OCI-LY3 (cell line): ENCODE measurements at regions not wholly inside any gene's neighbourhood (a gene's known extent, or its start where the extent isn't known, plus 50 kb on each side); places are given as distances from the start of the nearest gene placed in this dataset.

Experiments used
- H2AFZ ChIP-seq: fragments of 200-600, 300-600 bp; shearing (Covaris generic); 2 replicates; pipeline ENCODE4 v1.6.0; 2014; ENCODE audit warnings: antibody characterized with exemption, low read depth, low read length
- H3K27ac ChIP-seq: fragments of 200-600, 300-600 bp; sonication (generic); 2 replicates; pipeline ENCODE4 v1.5.1; 2014; ENCODE audit warnings: mild to moderate bottlenecking, low read length, moderate library complexity, mixed read lengths
- H3K27me3 ChIP-seq: fragments of 200-600, 300-600 bp; sonication (generic); 2 replicates; pipeline ENCODE4 v1.6.1; 2014; ENCODE audit warnings: low read depth, low read length, mixed read lengths
- H3K36me3 ChIP-seq: fragments of 200-600, 300-600 bp; sonication (generic); replicated peaks from 2 replicates; pipeline ENCODE3; 2014; ENCODE audit warnings: low read depth, low read length, mixed read lengths
- H3K4me1 ChIP-seq: fragments of 300-600, 200-600 bp; sonication (generic); 2 replicates; pipeline ENCODE4 v1.6.1; 2014; ENCODE audit warnings: low read length, mixed read lengths
- H3K4me2 ChIP-seq: fragments of 200-600, 300-600 bp; sonication (generic); 2 replicates; pipeline ENCODE4 v1.6.1; 2014; ENCODE audit warnings: low read length, mixed read lengths
- H3K4me3 ChIP-seq: fragments of 300-600, 200-600 bp; sonication (generic); 2 replicates; pipeline ENCODE4 v1.5.1; 2014; ENCODE audit warnings: antibody characterized with exemption, mild to moderate bottlenecking, low read length, moderate library complexity
- H3K79me2 ChIP-seq: fragments of 300-600, 200-600 bp; shearing (Covaris generic); 2 replicates; pipeline ENCODE4 v1.6.1; 2014; ENCODE audit warnings: mild to moderate bottlenecking, low read length, mixed read lengths
- H3K9ac ChIP-seq: fragments of 300-600, 200-600 bp; shearing (Covaris generic); 2 replicates; pipeline ENCODE4 v1.6.0; 2014; ENCODE audit warnings: mild to moderate bottlenecking, low read length, moderate library complexity
- H3K9me3 ChIP-seq: fragments of 200-600, 300-600 bp; shearing (Covaris generic); 2 replicates; pipeline ENCODE4 v1.6.1; 2014; ENCODE audit warnings: low read length, mixed read lengths; ENCODE audit not compliant: insufficient read depth
- H4K20me1 ChIP-seq: fragments of 200-600, 300-600 bp; sonication (generic); 2 replicates; pipeline ENCODE4 v1.6.1; 2016; ENCODE audit warnings: low read length, mixed read lengths; ENCODE audit not compliant: insufficient read depth
- CTCF ChIP-seq: fragments of 200-600, 300-600 bp; sonication (generic); IDR thresholded peaks from 2 replicates; pipeline ENCODE4 v1.5.1; 2014; ENCODE audit warnings: antibody characterized with exemption, low read length, low read depth
- EZH2phosphoT487 ChIP-seq: fragments of 200-600 bp; shearing (Covaris generic); IDR thresholded peaks from 2 replicates; pipeline ENCODE4 v1.6.1; 2018; ENCODE audit warnings: antibody characterized with exemption, mixed run types, low read depth

GRCh38 chr15:93150910-93151881 is 62.2 kb upstream of the RGMA start:
- no peaks in the 10 kb centered on the region for H3K4me1 ChIP-seq
- no peak overlapping the region for H2AFZ ChIP-seq
- H4K20me1 ChIP-seq, result no peaks in the 10 kb centered on the region
- no peak overlapping the region for H3K27ac ChIP-seq
- no peaks in the 10 kb centered on the region for H3K9me3 ChIP-seq
- peaks cover 15% of the 10 kb centered on the region for H3K27me3 ChIP-seq
- no peaks in the 10 kb centered on the region for H3K79me2 ChIP-seq
- H3K36me3 ChIP-seq, result no peaks in the 10 kb centered on the region
- TF ChIP-seq CTCF (no peak), EZH2phosphoT487 (no peak)
- H3K4me3 ChIP-seq, result no peak overlapping the region
- no peak overlapping the region for H3K4me2 ChIP-seq
- H3K9ac ChIP-seq, result no peak overlapping the region

GRCh38 chr15:93146601-93147000 is 57.6 kb upstream of the RGMA start:
- Histone ChIP-seq H3K79me2 (no peaks in the 10 kb centered on the region), H3K4me3 (no peak overlapping the region), H3K9ac (no peak overlapping the region), H3K4me1 (no peaks in the 10 kb centered on the region), H2AFZ (no peak overlapping the region), H3K27ac (no peak overlapping the region), H3K36me3 (no peaks in the 10 kb centered on the region), H4K20me1 (no peaks in the 10 kb centered on the region), H3K9me3 (no peaks in the 10 kb centered on the region), H3K27me3 (0 out of 2 replicates have a peak, but pooled peaks cover 7% of the 10 kb centered on the region), H3K4me2 (no peak overlapping the region)
- TF ChIP-seq CTCF, result no peak
- TF ChIP-seq EZH2phosphoT487, result no peak

DNA sequence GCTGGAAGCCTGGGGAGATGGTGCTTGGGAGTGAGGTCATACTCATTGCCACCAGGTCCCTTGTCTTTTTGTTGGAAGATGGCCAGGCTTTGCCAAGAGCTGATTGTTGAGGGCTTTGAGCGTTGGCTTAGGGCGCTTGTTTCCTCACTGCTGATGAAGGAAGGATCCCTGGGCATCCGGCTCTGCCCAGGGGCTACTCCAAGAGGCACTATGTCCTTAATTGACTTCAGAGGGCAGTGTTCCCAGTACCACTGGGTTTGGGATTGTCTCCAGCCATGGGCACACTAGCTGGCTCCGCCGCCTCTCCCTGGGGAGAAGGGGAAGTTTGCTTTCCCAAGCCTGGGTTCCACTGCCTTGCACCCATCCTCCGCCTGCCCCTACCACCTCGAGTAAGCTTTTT is 57.2 kb upstream of the RGMA start:
- Histone ChIP-seq H4K20me1 (no peaks in the 10 kb centered on the region), H3K9ac (no peak overlapping the region), H3K27ac (no peak overlapping the region), H3K27me3 (0 out of 2 replicates have a peak, but pooled peaks cover 7% of the 10 kb centered on the region), H2AFZ (no peak overlapping the region), H3K4me1 (no peaks in the 10 kb centered on the region), H3K4me2 (no peak overlapping the region), H3K4me3 (no peak overlapping the region), H3K9me3 (no peaks in the 10 kb centered on the region), H3K36me3 (no peaks in the 10 kb centered on the region), H3K79me2 (no peaks in the 10 kb centered on the region)
- TF ChIP-seq CTCF (no peak), EZH2phosphoT487 (no peak)

DNA sequence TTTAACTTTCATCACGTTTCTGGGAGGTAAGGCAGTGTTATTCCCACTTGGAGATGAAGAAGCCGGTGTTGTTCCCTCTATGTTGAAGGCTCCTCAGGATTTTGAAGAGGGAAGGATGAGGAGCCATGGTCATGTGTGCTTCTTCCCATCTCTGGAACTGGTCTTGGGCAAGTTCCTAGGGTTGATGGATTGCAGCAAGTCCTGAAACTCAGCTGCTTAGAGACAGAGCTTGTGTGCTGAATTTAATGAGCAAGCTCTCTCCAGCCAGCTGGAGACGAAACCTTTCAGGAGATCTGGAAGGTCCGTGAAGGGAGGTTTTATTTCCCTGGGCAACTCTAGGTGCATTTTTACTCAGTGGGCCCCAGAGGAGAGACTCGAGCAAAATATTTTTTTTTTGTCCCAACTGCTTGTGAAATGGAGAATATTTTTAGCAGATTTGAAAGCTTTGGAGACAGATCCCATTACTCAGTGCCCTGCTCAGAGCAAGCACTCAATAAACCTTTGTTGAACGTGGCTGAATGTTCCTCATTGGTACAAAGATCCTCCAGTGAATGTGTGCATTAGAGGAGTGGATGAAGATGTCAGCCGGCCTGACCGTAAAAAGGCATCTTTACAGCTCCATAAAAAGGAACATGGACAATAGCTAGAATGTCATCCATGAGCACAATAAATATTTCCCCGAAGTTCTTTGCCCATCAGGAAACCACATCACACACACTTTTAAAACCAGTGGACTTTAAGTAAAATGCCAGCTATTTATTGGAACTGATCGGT is 55.6 kb upstream of the RGMA start:
- Histone ChIP-seq H4K20me1 (no peaks in the 10 kb centered on the region), H3K27ac (no peak overlapping the region), H3K36me3 (no peaks in the 10 kb centered on the region), H3K9ac (no peak overlapping the region), H3K9me3 (no peaks in the 10 kb centered on the region), H3K4me2 (no peak overlapping the region), H3K27me3 (0 out of 2 replicates have a peak, but pooled peaks cover 10% of the 10 kb centered on the region), H3K79me2 (no peaks in the 10 kb centered on the region), H2AFZ (no peak overlapping the region), H3K4me1 (no peaks in the 10 kb centered on the region), H3K4me3 (no peak overlapping the region)
- TF ChIP-seq CTCF (no peak), EZH2phosphoT487 (no peak)
